Left hindlimb (tissue), 1 donor: ENCODE measurements at regions not wholly inside any gene's neighbourhood (a gene's known extent, or its start where the extent isn't known, plus 50 kb on each side); places are given as distances from the start of the nearest gene placed in this dataset.
"Not testable (repeated sequence)": the region's sequence is repeated elsewhere in the genome, so short reads cannot be mapped to it uniquely, and the experiment has no call there.

Source experiments
- DNase-seq: peaks from one replicate; pipeline ENCODE4 v3.0.0-alpha.2; 2018

- DNase-seq: no peak
Observed at GRCh38 chr4:107467461-107467860, 252.6 kb downstream of the PAPSS1 start.

DNA sequence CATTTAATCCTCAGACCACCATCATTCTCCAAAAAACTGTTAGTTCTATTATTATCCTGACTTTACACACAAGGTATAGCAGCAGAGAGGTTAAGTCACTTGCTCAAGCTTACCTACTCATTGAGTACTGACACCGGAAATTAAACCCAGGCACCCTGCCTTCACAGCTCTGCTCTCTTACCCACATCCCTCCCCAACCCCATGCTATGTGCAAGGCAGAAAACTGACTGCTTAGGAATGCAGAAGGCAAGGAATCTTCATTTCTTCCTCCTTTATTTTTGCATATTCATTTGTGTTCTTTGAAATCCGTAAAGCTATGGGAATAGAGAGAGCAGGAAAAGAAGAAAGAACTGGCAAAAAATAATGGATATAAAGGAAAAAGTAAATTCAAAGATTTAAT, 261.8 kb downstream of the PAPSS1 start:
- no peak for DNase-seq

- DNase-seq: no peak
Observed at GRCh38 chr4:107453987-107454386, 266.0 kb downstream of the PAPSS1 start.

- no peak for DNase-seq
Observed at GRCh38 chr4:107452717-107453630, 267.1 kb downstream of the PAPSS1 start.

DNA sequence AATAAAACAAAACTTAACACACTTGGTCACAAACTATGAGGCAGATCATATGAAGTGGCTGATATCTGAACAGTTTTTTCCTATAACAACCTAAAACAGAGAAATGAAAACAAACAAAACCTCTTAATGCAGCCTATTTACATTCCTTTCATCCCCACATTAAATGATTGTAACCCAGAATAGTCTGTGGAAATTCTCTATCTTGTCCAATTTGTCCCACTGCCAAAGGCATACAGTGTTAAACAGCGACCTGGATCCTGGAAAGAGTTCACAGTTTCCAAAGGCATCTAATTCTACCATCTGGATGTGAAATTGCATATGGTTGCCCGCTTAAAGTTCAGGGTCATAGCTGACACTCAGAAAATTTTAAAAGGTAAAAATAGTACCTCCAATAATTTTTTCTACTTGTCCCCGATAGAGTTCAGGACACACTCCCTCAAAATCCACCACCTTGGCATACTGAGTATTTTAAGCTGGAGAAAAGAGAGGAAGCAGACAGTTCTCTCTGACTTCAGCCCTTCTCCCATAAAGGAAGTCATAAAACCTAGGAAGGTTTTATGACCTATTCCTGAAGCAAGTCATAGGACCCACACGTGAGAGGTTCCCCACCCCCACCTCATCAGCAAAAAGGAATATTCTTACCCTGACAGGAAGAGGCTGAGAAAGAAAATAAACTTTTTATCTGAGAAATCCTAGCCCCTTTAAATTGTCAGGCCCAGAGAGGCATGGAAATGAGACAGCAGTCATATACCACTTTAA, 270.2 kb downstream of the PAPSS1 start:
- no peak for DNase-seq

DNA sequence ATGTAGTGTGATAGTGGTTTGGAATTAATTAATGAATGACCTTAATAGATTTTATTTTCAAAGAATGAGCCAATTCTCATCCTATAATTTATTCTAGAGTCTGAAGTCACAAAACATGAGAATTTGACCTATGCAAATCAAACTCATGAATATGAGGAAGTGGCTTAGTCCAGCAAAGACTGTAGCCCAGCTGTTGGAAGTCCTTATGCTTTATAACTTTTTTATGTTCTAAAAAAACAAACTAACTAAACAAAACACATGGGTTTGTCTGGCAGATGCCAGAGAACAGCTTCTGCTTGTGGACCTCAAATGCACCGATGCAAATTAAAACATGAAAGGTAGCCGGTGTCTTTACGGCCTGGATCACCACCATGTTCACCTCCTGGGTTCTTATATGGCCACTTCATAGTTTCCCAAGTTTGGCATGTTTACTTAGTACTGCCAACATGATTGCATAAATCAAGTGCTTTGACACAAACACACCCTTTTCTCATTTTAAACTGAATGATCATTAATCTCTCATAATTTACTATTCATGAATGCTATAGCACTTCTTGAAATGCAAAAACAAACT, 277.4 kb downstream of the PAPSS1 start:
- DNase-seq: no peak

DNA sequence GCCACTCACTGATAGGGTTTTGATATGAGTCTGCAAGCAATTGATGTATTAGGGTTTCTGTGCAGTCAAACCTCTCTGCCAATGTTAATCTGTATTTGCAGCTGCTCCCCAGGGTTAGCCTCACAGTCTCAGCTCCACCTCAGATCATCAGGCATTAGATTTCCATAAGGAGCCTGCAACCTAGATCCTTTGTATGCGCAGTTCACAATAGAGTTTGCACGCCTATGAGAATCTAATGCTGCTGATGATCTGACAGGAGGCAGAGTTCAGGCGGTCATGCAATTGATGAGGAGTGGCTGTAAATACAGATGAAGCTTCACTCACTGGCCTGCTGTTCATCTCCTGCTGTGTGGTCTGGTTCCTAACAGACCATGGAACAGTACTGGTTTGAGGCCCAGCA, 280.6 kb downstream of the PAPSS1 start:
- DNase-seq: no peak

DNA sequence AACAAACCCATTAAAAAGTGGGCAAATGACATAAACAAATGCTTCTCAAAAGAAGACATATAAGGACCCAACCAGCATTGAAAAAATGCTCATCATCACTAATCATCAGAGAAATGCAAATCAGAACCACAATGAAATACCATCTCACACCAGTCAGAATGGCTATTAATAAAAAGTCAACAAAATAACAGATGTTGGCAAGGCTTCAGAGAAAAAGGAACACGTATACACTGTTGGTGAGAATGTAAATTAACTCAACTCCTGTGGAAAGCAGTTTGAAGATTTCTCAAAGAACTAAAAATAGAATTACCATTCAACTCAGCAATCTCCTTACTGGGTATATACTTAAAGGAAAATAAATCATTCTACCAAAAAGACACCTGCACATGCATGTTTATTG, 283.6 kb downstream of the PAPSS1 start:
- not testable (repeated sequence) for DNase-seq

DNA sequence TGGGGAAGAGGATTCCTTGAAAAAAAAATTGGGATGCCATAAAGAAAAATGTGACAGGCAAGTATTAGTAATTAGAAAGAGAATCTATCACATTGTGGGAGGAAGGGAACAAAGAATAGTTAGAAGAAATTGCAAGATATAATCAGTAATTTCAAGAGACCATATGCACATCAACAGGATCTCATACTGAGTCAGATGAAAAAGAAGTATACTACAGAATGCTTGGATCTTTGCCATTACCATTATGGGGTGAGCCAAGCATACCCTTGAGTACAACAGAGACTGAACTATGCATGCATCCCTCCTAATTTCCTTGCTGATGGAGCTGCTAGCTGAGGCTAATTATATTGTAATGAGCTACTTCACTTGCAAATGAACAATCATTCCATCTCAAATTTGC, 287.6 kb downstream of the PAPSS1 start:
- no peak for DNase-seq

DNA sequence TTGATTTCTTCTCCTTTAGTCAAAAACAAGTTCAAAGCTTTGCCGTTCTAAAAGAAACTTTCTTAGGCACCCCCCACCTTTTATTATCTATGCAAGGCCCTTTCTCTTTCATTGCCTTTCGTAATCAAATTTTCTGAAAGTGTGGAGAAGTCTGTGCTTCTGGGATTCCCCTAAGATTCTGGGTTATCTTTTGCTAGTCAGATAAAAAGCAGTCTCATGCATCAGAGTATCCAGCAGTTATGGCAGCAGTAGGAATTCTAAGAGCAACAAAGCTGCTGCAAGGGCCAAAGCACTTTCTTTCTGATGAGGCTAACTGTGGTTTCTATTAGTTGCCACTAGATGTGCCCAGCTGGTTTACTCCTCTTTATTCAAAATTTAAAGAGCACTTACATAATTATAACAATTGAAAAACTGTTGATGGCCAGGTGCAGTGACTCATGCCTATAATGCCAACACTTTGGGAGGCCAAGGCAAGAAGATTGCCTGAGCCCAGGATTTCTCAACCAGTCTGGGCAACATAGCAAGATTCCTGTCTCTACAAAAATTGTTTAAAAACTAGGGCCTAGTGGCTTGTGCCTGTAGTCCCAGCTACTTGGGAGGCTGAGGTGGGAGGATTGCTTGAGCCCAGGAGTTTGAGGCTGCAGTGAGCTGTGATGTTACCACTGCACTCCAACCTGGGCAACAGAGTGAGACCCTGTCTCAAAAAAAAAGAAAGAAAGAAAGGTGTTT, 296.2 kb downstream of the PAPSS1 start:
- DNase-seq: no peak

DNA sequence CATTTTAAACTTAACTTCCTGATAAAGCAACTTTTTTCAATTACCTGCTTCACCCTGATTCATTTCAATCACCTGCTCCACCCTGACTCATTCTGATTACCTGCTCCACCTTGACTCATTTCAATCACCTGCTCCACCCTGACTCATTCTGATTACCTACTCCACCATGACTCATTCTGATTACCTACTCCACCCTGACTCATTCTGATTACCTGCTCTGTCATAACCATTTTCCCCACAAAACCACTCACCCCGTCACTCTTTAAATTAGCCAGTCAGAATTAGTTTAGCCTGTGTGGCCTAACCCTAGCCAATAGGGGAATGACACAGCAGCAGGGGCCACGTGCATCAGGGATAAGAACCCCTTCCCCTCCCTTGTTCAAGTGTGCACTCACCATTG, 300.5 kb downstream of the PAPSS1 start:
- DNase-seq: not testable (repeated sequence)

- DNase-seq: no peak
Observed at GRCh38 chr4:107419052-107419451, 301.0 kb downstream of the PAPSS1 start.

DNA sequence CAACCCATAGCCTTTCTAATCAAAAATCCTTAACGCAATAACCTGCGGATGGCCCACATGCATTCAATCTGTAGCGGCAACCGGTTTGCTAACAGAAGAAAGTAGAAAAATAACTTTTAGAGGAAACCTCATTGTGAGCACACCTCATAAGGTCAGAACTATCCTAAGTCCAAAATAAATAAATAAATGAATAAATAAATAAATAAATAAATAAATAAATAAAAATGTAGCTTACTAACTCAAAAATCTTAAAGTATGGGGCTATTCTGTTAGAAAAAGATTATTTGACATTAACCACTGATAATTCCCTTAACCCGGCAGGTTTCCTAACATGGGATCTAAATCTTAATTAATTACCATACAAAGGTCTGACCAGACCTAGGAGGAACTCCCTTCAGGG, 304.5 kb downstream of the PAPSS1 start:
- DNase-seq: not testable (repeated sequence)

DNA sequence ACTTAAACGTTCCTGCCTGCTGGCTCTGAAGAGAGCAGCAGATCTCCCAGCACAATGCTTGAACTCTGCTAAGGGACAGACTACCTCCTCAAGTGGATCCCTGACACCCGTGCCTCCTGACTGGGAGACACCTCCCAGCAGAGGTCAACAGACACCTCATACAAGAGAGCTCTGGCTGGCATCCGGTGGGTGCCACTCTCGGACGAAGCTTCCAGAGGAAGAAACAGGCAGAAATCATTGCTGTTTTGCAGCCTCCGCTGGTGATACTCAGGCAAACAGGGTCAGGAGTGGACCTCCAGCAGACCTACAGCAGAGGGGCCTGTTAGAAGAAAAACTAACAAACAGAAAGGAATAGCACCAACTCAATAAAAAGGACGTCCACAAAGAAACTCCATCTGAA, 310.2 kb downstream of the PAPSS1 start:
- DNase-seq: not testable (repeated sequence)

- no peak for DNase-seq
Observed at GRCh38 chr4:107408968-107409367, 311.1 kb downstream of the PAPSS1 start.

- no peak for DNase-seq
Observed at GRCh38 chr4:107404591-107405300, 315.3 kb downstream of the PAPSS1 start.

GRCh38 chr4:107402291-107402690, 317.7 kb downstream of the PAPSS1 start:
- no peak for DNase-seq

DNA sequence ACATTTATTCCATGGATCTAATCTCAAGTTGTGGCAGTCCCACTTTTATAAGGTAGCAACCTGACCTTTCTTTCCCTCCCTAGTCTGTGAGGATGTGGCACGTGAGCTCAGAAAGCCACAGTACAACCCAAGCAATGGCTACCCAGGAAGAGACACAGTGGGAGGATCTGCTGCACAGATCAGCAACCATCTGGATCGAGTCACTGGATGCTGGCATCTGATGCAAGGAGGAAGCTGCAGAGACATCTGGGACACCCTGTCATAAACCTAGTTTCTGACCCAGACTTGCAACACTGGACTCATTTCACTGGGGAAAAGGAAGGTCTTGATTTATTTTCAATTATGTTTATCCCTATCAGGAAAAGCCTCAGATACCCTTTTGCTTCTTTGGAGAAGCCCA, 327.1 kb downstream of the PAPSS1 start:
- DNase-seq: no peak

- no peak for DNase-seq
Observed at GRCh38 chr4:107392380-107392779, 327.7 kb downstream of the PAPSS1 start.

GRCh38 chr4:107391630-107392028, 328.4 kb downstream of the PAPSS1 start:
- DNase-seq: no peak

GRCh38 chr4:107391009-107391629, 328.9 kb downstream of the PAPSS1 start:
- no peak for DNase-seq

- no peak for DNase-seq
Observed at GRCh38 chr4:107389965-107390364, 330.1 kb downstream of the PAPSS1 start.
